ENCODE measurements at regions not wholly inside any gene's neighbourhood (a gene's known extent, or its start where the extent isn't known, plus 50 kb on each side); places are given as distances from the start of the nearest gene placed in this dataset.

DNA sequence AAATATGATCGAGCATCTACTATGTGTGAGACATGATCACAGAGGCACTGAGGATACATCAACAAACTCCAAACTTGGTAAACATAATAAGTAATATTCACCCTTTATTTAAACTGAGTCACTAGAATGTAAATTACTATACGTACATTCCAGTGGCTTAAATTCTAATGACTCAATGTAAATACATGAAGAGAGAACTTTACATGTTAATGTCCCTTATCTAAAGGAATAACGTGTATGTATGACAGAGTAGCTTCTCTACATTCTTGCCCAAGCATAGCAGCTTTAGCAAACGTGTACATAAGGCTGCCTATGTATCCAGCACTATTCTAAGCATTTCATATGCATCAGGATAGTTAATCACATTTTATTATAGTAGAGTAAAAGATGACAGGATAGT, 111.8 kb upstream of the CYYR1 start:
- TF ChIP-seq POLR2A (IDR thresholded peaks at IDR 0.05) (no peak), POLR2AphosphoS5 (IDR thresholded peaks at IDR 0.05) (no peak)
- TF ChIP-seq, protein P1, sequence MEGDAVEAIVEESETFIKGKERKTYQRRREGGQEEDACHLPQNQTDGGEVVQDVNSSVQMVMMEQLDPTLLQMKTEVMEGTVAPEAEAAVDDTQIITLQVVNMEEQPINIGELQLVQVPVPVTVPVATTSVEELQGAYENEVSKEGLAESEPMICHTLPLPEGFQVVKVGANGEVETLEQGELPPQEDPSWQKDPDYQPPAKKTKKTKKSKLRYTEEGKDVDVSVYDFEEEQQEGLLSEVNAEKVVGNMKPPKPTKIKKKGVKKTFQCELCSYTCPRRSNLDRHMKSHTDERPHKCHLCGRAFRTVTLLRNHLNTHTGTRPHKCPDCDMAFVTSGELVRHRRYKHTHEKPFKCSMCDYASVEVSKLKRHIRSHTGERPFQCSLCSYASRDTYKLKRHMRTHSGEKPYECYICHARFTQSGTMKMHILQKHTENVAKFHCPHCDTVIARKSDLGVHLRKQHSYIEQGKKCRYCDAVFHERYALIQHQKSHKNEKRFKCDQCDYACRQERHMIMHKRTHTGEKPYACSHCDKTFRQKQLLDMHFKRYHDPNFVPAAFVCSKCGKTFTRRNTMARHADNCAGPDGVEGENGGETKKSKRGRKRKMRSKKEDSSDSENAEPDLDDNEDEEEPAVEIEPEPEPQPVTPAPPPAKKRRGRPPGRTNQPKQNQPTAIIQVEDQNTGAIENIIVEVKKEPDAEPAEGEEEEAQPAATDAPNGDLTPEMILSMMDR (IDR thresholded peaks at IDR 0.05 in 8 of 11, conservative IDR thresholded peaks at IDR 0.05 in 3 of 11): no peak
- H3K9me3 ChIP-seq: peaks cover 0 to 11% (median 6%) of the 10 kb centered on the region in 8 donors
- intact Hi-C loops (cut with DNase I; ENCODE audit: low total_unique reads): no loop called here
- no peak overlapping the region for H3K4me3 ChIP-seq
- no peak for DNase-seq
- no peaks in the 10 kb centered on the region for H3K4me1 ChIP-seq
- H3K36me3 ChIP-seq: no peaks in the 10 kb centered on the region
- no peaks in the 10 kb centered on the region for H3K27me3 ChIP-seq (replicated peaks in 1 of 7)
- 58 to 75% (median 72%) methylated on average over 4 of the region's 4 CpGs for WGBS, 5 donors
- H3K27ac ChIP-seq: no peak overlapping the region

DNA sequence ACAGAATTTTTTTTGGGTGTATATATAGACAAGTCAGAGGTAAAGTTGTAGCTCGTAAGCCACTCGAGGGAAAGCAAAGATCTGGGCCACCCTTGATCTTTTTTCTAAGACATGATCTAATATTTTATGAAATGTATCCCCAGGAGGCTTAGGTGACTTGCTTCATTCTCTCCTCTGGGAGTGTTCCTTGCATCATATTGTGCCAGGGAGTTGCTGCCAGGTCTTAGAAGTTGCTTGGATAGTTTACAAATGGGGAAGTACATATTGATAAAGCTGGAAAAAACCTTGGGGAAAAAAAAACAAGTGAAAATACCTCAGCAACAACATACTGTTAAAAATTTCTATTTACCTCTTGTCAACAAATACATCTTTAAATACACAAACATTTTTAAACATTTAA, 110.9 kb upstream of the CYYR1 start:
- Histone ChIP-seq H3K27me3 (replicated peaks in 1 of 7) (no peaks in the 10 kb centered on the region), H3K36me3 (no peaks in the 10 kb centered on the region), H3K9me3 (peaks cover 0 to 2% (median 0%) of the 10 kb centered on the region in 8 donors), H3K27ac (no peak overlapping the region), H3K4me1 (no peaks in the 10 kb centered on the region), H3K4me3 (no peak overlapping the region)
- no peak for DNase-seq
- 77 to 91% (median 85%) methylated on average over 2 of the region's 2 CpGs for WGBS, 5 donors
- intact Hi-C loops (cut with DNase I; ENCODE audit: low total_unique reads): no loop called here
- TF ChIP-seq POLR2AphosphoS5 (IDR thresholded peaks at IDR 0.05) (no peak), POLR2A (IDR thresholded peaks at IDR 0.05) (no peak)
- TF ChIP-seq, protein P1 (IDR thresholded peaks at IDR 0.05 in 8 of 11, conservative IDR thresholded peaks at IDR 0.05 in 3 of 11): no peak

DNA sequence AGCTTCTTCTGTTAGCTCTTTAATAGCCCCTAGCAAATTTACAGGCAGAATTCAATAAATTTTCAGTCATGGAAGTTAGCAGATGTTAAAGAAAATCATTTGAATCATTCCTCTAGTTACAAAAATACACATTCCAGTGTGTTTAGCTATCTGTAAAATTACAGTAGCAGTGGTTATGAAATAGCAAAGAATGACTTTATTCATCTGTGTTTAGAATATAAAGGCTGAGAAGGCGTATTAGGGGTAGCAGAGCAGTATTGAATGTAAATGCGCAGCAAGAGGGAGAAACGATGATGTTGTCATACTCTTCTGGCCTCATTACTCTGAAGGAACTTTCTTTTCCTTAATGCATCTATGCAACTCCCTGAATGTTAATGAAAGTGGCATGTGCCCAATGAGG, 106.2 kb upstream of the CYYR1 start:
- no peak for DNase-seq
- H3K36me3 ChIP-seq: no peaks in the 10 kb centered on the region
- H3K27ac ChIP-seq: no peak overlapping the region
- no peaks in the 10 kb centered on the region for H3K4me1 ChIP-seq
- no peaks in the 10 kb centered on the region for H3K27me3 ChIP-seq (replicated peaks in 1 of 7)
- H3K4me3 ChIP-seq: no peak overlapping the region
- WGBS, 5 donors: 81 to 90% (median 88%) methylated on average over 3 of the region's 3 CpGs
- no peaks in the 10 kb centered on the region for H3K9me3 ChIP-seq
- intact Hi-C loops (cut with DNase I; ENCODE audit: low total_unique reads): no loop called here
- TF ChIP-seq, protein P1 (IDR thresholded peaks at IDR 0.05 in 8 of 11, conservative IDR thresholded peaks at IDR 0.05 in 3 of 11): no peak
- TF ChIP-seq POLR2AphosphoS5 (IDR thresholded peaks at IDR 0.05) (no peak), POLR2A (IDR thresholded peaks at IDR 0.05) (no peak)

DNA sequence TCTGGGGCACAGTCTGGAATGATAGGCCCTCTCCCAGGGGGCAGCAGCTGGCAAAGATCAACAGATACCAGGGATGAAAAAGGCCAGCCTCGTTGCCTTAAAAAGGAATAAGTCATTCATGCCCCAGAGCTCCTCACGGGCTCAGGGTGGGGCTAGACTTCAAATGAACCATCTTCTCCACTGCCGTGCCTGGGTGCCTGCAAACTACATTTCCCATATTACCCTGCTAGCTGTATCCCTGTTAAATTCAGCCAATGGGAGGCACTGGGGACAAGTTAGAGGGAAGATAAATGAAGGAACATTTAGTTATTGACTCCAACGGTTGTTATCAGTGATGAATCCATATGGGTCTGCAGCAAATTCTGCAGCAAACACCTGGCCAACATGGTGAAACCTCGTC, 101.2 kb upstream of the CYYR1 start:
- Histone ChIP-seq H3K4me1 (no peaks in the 10 kb centered on the region), H3K36me3 (no peaks in the 10 kb centered on the region), H3K27ac (no peak overlapping the region), H3K9me3 (no peaks in the 10 kb centered on the region), H3K27me3 (replicated peaks in 1 of 7) (peaks cover 0 to 4% (median 0%) of the 10 kb centered on the region in 7 donors), H3K4me3 (no peak overlapping the region)
- TF ChIP-seq POLR2A (IDR thresholded peaks at IDR 0.05): no peak
- TF ChIP-seq, protein P1 (IDR thresholded peaks at IDR 0.05 in 8 of 11, conservative IDR thresholded peaks at IDR 0.05 in 3 of 11): no peak
- intact Hi-C loops (cut with DNase I; ENCODE audit: low total_unique reads): no loop called here
- 62 to 84% (median 74%) methylated on average over 5 of the region's 5 CpGs for WGBS, 5 donors
- DNase-seq: no peak

Measured in spleen (tissue), 11 donors.